HG03442 (cell line): ENCODE measurements at regions not wholly inside any gene's neighbourhood (a gene's known extent, or its start where the extent isn't known, plus 50 kb on each side); places are given as distances from the start of the nearest gene placed in this dataset.

ENCODE experiments used
- ATAC-seq: cut with Tn5 transposase; IDR thresholded peaks from one replicate; pipeline ENCODE4 v1.9.1; 2021; ENCODE audit warnings: mild to moderate bottlenecking, moderate library complexity; ENCODE audit not compliant: unreplicated experiment

DNA sequence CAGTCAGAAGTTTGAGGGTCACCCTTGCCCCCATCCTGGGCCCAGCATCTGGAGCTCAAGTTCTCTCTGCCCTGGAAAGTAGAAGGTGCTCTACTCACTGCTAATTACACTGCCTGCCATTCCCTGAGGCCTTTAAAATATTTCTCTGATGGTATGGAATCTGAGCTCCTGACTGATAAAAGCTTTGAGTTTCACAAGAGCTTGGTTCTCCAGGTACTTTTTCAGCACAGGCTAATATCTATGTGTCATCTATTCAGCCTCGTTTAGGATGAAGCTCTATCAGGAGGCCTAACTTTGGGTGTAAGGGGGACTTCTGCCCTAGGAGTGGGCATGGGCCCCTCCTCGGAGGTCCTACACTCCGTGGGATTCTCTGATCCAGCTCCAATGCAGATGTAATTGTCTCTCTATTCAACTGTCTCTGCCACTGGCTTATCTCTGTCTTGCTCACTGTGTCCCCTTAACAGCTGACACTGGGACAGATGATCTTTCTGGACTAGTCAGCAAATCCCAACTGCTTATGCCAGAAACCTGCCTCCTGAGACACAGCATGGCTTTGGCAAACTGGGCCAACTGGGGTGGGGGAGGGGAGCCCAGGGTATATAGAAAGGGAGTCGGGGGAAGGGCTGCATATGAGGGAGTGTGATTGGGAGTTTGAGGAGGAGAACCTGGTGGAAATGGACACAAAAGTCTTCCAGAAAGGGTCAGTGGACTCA lies 104.2 kb upstream of the GADD45A start:
- no peak for ATAC-seq

DNA sequence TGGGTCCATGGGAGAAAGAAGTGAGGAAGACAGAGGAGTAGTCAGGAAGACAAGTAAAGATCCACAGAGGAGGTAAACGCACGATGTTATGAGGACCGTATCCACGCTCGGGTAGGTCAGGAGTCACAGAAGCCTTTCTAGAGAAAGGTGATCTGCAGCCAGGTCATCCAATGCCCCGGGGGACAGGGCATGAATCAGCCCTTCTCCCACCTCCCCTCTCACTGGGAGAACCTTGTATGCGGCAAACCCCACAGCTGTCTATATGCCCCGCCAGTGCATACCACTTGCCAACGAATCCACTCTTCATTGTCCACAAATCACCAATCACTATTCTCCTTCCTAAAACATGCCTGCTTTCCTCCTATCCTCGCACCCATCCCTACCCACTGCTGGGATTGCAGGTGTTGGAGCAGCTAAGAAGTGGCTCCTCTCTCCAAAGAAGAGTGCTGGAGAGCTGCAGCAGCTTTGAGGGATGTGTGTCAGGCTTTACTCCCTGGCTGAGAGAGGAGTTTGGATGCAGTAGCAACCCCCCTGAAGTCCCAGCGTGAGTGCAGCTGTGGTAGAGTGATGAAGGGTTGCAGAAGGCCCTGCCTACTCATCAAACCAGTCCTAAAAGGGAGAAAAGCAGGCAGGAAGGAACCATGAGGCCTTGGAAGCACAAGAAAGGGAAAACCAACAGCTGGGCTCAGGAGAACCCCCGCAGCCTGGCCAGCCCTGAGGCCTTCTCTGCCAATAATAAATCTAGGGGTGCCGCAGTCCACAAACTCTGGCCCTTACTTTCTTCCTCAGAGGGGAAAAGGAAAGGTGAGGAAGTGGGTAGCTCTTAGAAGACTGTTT lies 102.2 kb upstream of the GADD45A start:
- no peak for ATAC-seq

- ATAC-seq, result no peak
Measured at GRCh38 chr1:67583462-67583950, 101.5 kb upstream of the GADD45A start.

DNA sequence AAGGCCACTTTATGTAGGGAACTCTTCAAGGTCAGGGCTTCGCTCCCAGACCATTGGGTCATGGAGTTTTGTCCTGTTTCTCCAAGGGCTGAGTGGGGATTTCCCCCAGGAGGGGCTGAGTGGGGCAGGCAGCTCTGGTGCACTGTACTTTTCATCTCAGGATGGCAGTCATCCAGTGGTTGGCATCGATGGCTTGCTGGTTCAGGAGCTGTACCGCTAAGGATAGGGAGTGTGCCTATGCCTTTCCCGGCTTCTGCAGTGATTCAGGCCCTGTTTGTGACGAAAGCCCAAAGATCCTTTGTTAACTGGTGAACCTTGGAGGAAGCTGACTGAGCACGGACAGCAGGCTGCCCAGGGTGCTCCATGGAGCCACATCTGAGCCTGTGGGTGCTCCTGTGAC lies 100.1 kb upstream of the GADD45A start:
- no peak for ATAC-seq

DNA sequence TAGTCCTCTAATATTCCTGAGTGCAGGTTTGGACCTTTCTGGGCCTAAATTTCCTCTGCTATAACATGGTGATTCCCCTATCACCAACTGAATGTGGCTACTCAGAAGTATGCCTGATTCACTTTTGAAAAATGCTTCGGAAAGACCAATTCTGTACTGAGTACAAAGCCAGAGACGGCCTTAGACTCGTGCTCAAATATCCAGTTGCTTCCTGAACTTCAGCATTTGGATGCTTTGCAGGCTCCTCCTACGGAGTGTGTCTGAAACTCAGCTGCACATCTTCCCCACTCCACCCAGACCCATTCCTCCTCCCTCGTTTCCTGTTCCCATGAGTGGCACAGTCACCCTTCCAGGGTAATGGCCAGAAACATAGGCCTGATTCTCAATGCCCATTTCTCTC lies 98.4 kb upstream of the GADD45A start:
- no peak for ATAC-seq

GRCh38 chr1:67588178-67588855 lies 96.7 kb upstream of the GADD45A start:
- ATAC-seq, result no peak

- no peak for ATAC-seq
Measured at GRCh38 chr1:67589519-67590233, 95.3 kb upstream of the GADD45A start.

- no peak for ATAC-seq
Measured at GRCh38 chr1:67590329-67590728, 94.7 kb upstream of the GADD45A start.

DNA sequence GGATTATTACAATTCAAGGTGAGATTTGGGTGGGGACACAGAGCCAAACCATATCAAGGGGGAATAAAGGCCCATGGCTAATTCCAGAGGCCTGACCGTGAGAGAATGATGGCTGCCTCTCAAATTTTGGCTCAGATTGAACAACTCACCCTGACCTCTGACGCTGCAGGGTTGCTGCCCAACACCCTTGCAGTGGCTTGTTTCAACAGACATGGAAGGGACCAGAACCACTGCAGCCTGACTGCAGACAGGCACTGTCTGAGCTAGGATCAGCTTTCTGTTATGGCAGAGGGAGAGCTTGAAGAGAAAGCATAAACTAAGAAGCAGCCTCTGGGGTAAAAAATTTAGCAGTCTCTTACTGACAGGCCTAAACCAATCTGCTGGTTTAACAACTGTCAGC lies 90.2 kb upstream of the GADD45A start:
- ATAC-seq, result no peak

DNA sequence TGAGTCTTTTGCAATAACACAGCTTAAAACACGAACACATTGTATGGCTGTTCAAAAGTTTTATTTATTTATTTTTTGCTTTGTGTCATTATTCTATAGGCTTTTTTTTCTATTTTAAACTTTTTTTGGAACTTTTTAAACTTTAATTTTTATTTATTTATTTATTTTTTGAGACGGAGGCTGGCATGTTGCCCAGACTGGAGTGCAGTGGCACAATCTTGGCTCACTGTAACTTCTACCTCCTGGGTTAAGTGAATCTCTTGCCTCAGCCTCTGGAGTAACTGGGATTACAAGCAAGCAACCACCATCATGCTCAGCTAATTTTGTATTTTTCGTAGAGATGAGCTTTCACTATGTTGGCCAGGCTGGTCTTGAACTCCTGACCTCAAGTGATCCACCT lies 88.3 kb upstream of the GADD45A start:
- ATAC-seq, result no peak

DNA sequence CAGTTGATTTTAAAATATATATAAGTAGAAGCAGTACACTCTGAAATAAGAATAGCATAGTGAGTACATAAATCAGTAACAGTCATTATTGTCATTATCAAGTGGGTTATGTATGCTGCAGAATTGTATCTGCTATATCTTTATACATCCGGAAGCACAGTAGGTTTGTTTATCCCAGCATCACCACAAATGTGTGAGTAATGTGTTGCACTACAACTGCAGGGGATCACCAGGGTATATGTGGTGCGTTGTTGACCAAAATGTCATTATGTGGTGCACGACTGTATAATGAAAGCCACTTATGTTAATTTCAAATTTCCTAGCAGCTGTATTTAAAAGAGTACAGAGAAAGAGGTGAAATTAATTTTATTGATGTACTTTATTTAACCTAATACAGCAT lies 87.7 kb upstream of the GADD45A start:
- no peak for ATAC-seq

GRCh38 chr1:67599085-67599484 lies 85.9 kb upstream of the GADD45A start:
- no peak for ATAC-seq

DNA sequence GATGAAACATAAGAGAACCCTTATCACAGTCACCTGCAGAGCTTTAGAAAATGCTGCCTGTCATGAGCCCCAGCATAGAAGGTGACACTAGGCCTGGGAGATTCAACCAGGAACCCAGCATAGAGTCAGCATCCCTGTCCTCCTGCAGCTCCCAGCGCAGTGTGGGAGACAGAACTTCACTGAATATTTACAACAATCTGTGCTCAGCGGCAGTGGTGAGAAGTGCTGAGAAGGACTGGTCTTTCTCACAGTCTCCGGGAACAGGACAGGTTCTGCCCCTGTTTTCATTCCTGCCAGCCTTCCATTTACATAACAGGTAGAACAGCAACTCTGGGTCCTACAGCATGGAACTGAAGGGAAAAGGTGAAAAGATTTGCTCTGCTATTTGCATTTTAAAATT lies 83.5 kb upstream of the GADD45A start:
- no peak for ATAC-seq

- ATAC-seq, result no peak
Measured at GRCh38 chr1:67601955-67602354, 83.0 kb upstream of the GADD45A start.

DNA sequence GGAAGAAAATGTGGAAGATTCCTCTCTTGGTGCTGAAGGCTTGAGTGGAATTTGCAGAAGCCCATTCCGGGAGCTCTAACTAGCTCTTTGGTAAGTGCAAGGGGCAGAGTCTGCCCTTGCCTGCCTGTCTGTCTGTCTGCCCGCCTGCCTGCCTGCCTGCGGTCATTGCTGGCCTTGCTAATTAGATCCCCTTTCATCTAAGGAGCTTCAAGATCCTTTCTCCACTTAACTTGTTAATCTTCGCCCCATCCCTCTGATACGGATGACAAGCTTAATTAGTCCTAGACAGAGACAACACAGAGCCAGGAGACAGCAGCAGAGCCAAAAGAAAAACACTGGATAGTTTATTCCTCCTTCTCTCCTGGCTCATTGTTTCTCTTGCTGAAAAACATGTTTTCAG lies 80.2 kb upstream of the GADD45A start:
- ATAC-seq, result no peak

DNA sequence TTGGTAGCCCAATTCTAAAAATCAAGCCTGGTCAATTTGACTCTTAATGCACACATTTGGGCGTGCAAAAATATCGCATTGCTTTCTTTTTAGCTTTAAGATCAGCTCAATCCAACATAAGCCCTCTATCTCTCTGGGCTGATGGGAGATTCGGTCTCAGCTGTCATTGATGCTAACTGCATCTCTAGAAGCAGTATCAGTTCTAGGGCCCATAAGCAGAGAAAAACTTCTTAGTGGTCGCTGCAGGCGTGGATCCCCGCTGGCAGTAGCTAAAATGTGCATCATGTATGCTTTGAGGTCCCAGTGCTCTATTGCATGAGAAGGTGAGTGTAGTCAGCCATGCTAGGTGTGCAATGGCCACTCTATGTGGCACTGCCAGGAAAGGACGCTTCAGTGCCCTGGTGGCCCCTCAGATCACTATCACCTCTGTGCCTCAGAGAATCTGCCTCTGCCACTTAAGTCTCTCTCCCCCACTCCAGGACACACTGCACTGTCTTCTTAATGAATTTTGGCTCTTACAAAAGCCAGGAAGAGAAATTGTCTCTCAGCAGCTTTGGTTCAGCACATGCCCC lies 79.7 kb upstream of the GADD45A start:
- ATAC-seq, result no peak

DNA sequence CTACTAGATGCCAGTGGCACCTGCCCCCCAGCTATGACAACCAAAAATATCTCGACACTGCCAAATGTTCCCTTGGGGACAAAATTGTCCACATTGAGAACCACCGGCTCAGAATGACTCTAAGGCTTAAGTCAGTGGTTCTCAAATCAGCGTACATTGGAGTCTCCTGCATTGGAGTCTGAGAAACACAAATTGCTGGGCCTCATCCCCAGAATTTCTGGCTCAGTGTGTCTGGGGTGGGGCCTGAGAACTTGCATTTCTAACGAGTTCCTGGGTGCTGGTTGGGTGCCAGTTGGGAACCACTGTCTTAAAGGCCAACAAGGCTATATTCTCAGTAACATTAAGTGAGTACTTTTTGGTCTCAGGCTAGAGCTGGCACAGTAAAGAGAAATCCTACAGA lies 77.7 kb upstream of the GADD45A start:
- ATAC-seq, result no peak

DNA sequence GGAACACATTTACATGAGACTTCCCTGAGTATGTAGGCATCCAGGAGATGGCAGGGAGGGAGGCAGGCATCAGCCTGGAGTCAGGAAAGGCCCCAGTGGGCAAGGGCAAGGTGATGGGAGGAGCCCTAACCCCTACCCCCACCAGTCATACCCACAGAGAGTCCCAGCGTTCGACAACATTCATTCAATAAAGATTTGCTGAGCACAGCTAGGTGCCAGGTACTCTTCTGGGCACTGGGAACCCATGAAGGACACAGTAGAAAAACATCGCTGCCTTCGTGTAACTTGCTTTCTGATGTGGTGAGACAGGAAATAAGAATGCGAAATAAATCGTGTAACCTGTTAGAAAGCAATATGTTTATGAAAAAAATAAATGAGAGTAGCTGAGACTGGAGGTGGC lies 77.3 kb upstream of the GADD45A start:
- no peak for ATAC-seq

- ATAC-seq, result no peak
Measured at GRCh38 chr1:67608661-67609576, 76.1 kb upstream of the GADD45A start.
